ENCODE measurements at regions not wholly inside any gene's neighbourhood (a gene's known extent, or its start where the extent isn't known, plus 50 kb on each side); places are given as distances from the start of the nearest gene placed in this dataset.

DNA sequence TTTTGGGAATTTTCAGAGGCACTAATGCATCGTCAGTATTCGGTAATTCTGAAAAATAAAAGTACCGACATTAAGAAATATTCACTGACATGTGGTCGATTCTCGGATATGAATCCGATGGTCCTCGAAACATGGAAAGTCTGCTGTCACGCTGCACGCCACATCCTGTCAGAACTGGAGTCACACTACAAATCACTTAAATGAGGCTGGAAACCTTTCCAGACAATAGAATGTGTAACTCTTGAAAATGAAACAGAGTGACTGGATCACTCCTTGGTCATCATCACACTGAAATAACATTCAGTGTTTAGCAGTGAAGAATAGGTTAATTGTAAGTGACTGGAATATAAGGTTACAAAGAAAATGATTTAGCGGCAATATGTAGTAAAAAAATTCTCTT is 620.1 kb upstream of the ADAMTS5 start:
- TF ChIP-seq, protein P1, sequence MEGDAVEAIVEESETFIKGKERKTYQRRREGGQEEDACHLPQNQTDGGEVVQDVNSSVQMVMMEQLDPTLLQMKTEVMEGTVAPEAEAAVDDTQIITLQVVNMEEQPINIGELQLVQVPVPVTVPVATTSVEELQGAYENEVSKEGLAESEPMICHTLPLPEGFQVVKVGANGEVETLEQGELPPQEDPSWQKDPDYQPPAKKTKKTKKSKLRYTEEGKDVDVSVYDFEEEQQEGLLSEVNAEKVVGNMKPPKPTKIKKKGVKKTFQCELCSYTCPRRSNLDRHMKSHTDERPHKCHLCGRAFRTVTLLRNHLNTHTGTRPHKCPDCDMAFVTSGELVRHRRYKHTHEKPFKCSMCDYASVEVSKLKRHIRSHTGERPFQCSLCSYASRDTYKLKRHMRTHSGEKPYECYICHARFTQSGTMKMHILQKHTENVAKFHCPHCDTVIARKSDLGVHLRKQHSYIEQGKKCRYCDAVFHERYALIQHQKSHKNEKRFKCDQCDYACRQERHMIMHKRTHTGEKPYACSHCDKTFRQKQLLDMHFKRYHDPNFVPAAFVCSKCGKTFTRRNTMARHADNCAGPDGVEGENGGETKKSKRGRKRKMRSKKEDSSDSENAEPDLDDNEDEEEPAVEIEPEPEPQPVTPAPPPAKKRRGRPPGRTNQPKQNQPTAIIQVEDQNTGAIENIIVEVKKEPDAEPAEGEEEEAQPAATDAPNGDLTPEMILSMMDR (IDR thresholded peaks at IDR 0.05): no peak
- TF ChIP-seq POLR2A (IDR thresholded peaks at IDR 0.05): no peak

Data from uterus (tissue), 2 donors.